Lung (tissue), 11 donors: ENCODE measurements at regions not wholly inside any gene's neighbourhood (a gene's known extent, or its start where the extent isn't known, plus 50 kb on each side); places are given as distances from the start of the nearest gene placed in this dataset.

Source experiments
- ATAC-seq: fragments of 200-7000 bp; cut with Tn5 transposase; one replicate; pipeline ENCODE4 v1.9.1; 2020; ENCODE audit warnings: moderate number of reproducible peaks; ENCODE audit not compliant: insufficient read depth, low FRiP score
- DNase-seq, 3 donors: peaks; one replicate each; pipeline ENCODE4 v3.0.0-alpha.2; 2013 to 2017
- H3K27ac ChIP-seq, 2 donors: one replicate each; pipeline ENCODE4 v1.5.1; 2013; ENCODE audit warnings: mild to moderate bottlenecking in 2 of 2, moderate library complexity in 2 of 2, control low read depth in 1 of 2, inconsistent platforms in 1 of 2, low read depth in 1 of 2, low read length in 1 of 2
- H3K27me3 ChIP-seq, 3 donors: one replicate each; pipeline ENCODE4 v1.5.1; 2013; ENCODE audit warnings: low read length in 2 of 3; ENCODE audit not compliant: control insufficient read depth in 3 of 3, insufficient read depth in 3 of 3
- H3K36me3 ChIP-seq, 4 donors: one replicate each; pipeline ENCODE4 v1.5.1; 2013; ENCODE audit warnings: low read length in 4 of 4, mild to moderate bottlenecking in 1 of 4, moderate library complexity in 1 of 4; ENCODE audit not compliant: control insufficient read depth in 4 of 4, insufficient read depth in 4 of 4
- H3K4me1 ChIP-seq, 5 donors: one replicate each; pipeline ENCODE4 v1.5.1; 2013; ENCODE audit warnings: low read length in 5 of 5, mild to moderate bottlenecking in 2 of 5, moderate library complexity in 1 of 5; ENCODE audit not compliant: control insufficient read depth in 5 of 5, insufficient read depth in 5 of 5
- H3K4me3 ChIP-seq: one replicate; pipeline ENCODE4 v1.5.1; 2013; ENCODE audit warnings: mild to moderate bottlenecking, control low read depth, moderate library complexity
- H3K9ac ChIP-seq, 2 donors: one replicate each; pipeline ENCODE4 v1.5.1; 2013; ENCODE audit warnings: low read length in 2 of 2, control low read depth in 1 of 2; ENCODE audit not compliant: insufficient read depth in 1 of 2
- H3K9me3 ChIP-seq, 4 donors: one replicate each; pipeline ENCODE4 v1.5.1; 2013; ENCODE audit warnings: low read length in 3 of 4, mild to moderate bottlenecking in 1 of 4, moderate library complexity in 1 of 4; ENCODE audit not compliant: control insufficient read depth in 4 of 4, insufficient read depth in 3 of 4
- CTCF ChIP-seq: IDR thresholded peaks from 2 replicates; pipeline ENCODE4 v1.5.1; 2012; ENCODE audit warnings: mild to moderate bottlenecking; ENCODE audit errors: control extremely low read depth, extremely low read depth
- WGBS, 2 donors: extraction: QIAGEN DNeasy Blood & Tissue Kit; methylation state at CpG; one replicate each; pipeline ENCODE4 v1.1.7; 2013; 5-methylcytosine and 5-hydroxymethylcytosine counted together
- donor health status: control.
- donor health status: control.
- donor health status: Bipolar disorder and iron deficiency.
- donor health status: healthy.
- donor health status: DM: yes; HTN: yes; CAD: no.

GRCh38 chr11:15704556-15704955, 589.8 kb downstream of the INSC start:
- TF ChIP-seq CTCF, result no peak
- H3K9me3 ChIP-seq, result peaks cover 0 to 6% (median 0%) of the 10 kb centered on the region in 4 donors
- ATAC-seq, result no peak

GRCh38 chr11:15705891-15706290, 591.2 kb downstream of the INSC start:
- Histone ChIP-seq H3K4me1 (peaks cover 5 to 13% (median 5%) of the 10 kb centered on the region in 5 donors), H3K27ac (no peak overlapping the region), H3K36me3 (no peaks in the 10 kb centered on the region), H3K9me3 (peaks cover 0 to 6% (median 0%) of the 10 kb centered on the region in 4 donors), H3K4me3 (no peak overlapping the region), H3K9ac (no peak overlapping the region), H3K27me3 (no peaks in the 10 kb centered on the region)
- no peak for ATAC-seq
- DNase-seq, result peak in 2 of 3 donors; percentile 39 to 47
- 91 to 94% methylated on average over 5 of the region's 5 CpGs for WGBS, 2 donors
- TF ChIP-seq CTCF, result no peak

More at GRCh38 chr11:15704556-15704955, 589.8 kb downstream of the INSC start:
- H3K9ac ChIP-seq, result no peak overlapping the region
- H3K36me3 ChIP-seq, result no peaks in the 10 kb centered on the region
- DNase-seq, result no peak
- no peak overlapping the region for H3K27ac ChIP-seq
- H3K27me3 ChIP-seq, result no peaks in the 10 kb centered on the region
- peaks cover 0 to 13% (median 5%) of the 10 kb centered on the region in 5 donors for H3K4me1 ChIP-seq
- no peak overlapping the region for H3K4me3 ChIP-seq

GRCh38 chr11:15707194-15707593, 592.5 kb downstream of the INSC start:
- DNase-seq (no peak), ATAC-seq (no peak)
- no peak overlapping the region for H3K4me3 ChIP-seq
- WGBS, 2 donors, result 76 to 85% methylated on average over 1 of the region's 1 CpG
- no peak overlapping the region for H3K9ac ChIP-seq
- H3K9me3 ChIP-seq, result peaks cover 0 to 6% (median 0%) of the 10 kb centered on the region in 4 donors
- no peaks in the 10 kb centered on the region for H3K36me3 ChIP-seq
- no peak for TF ChIP-seq CTCF
- no peak overlapping the region for H3K27ac ChIP-seq
- peaks cover 5 to 15% (median 5%) of the 10 kb centered on the region in 5 donors for H3K4me1 ChIP-seq
- H3K27me3 ChIP-seq, result no peaks in the 10 kb centered on the region

GRCh38 chr11:15707971-15708370, 593.2 kb downstream of the INSC start:
- peaks cover 5 to 15% (median 5%) of the 10 kb centered on the region in 5 donors for H3K4me1 ChIP-seq
- H3K9ac ChIP-seq, result no peak overlapping the region
- ATAC-seq (peak; percentile 22), DNase-seq (peak; percentile 86 to 92 (median 88))
- peaks cover 0 to 4% (median 0%) of the 10 kb centered on the region in 4 donors for H3K9me3 ChIP-seq
- H3K27ac ChIP-seq, result no peak overlapping the region
- WGBS, 2 donors, result 29 to 49% methylated on average over 2 of the region's 2 CpGs
- TF ChIP-seq CTCF, result no peak
- H3K27me3 ChIP-seq, result no peaks in the 10 kb centered on the region
- no peak overlapping the region for H3K4me3 ChIP-seq
- H3K36me3 ChIP-seq, result no peaks in the 10 kb centered on the region
